HG03558 (cell line): ENCODE measurements at regions not wholly inside any gene's neighbourhood (a gene's known extent, or its start where the extent isn't known, plus 50 kb on each side); places are given as distances from the start of the nearest gene placed in this dataset.

Experiments used
- ATAC-seq: cut with Tn5 transposase; IDR thresholded peaks from one replicate; pipeline ENCODE4 v1.9.1; 2021; ENCODE audit warnings: moderate number of reproducible peaks; ENCODE audit not compliant: unreplicated experiment; ENCODE audit errors: extremely low read depth

DNA sequence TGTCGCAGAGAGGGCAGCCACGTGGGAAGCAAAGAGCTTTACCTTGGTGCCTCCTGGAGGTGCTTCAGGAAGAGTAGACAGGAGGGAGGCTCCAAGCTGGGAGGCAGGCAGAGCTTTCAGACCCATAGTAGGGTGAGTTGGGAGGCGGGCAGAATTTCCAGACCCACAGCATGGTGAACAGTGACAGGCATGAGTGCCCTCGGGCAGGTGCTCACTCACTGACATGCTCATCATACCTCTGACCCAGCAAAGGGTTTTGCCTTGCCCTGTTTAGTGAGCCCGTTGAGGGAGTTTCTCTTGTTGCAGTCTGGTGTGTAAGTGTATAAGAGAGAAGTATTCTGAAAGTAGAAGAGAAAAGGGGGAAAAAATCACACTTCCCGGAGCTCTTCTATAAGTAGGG, 86.4 kb upstream of the NTM start:
- ATAC-seq, result no peak

- ATAC-seq, result no peak
Measured at GRCh38 chr11:131288521-131289091, 81.8 kb upstream of the NTM start.

GRCh38 chr11:131290185-131290584, 80.2 kb upstream of the NTM start:
- ATAC-seq, result no peak

- ATAC-seq, result no peak
Measured at GRCh38 chr11:131295986-131296385, 74.4 kb upstream of the NTM start.

DNA sequence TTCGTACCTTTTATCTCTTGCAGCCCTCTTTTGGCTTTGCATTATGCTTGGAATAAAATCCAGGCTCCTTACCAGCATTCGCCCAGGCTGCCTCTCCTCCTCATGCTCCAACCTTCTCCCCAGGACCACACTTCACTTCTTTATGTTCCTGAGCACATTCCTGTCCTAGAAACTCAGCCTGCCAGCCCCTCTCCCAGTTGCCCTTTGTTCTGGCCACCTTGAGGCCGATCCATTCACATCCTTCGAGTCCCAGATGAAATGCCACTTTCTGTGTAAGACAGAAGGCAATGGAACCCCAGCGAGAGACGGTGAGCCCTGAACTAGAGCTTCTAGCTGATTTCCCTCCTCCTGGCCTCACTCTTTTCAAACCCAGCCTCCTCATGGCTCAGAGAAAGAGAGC, 73.0 kb upstream of the NTM start:
- ATAC-seq, result no peak

- ATAC-seq, result no peak
Measured at GRCh38 chr11:131299598-131300438, 70.6 kb upstream of the NTM start.

- no peak for ATAC-seq
Measured at GRCh38 chr11:131300439-131300717, 70.0 kb upstream of the NTM start.

GRCh38 chr11:131301306-131301705, 69.1 kb upstream of the NTM start:
- ATAC-seq, result no peak

GRCh38 chr11:131302836-131303235, 67.6 kb upstream of the NTM start:
- ATAC-seq, result no peak

GRCh38 chr11:131303611-131304119, 66.8 kb upstream of the NTM start:
- ATAC-seq, result no peak

GRCh38 chr11:131305005-131305404, 65.4 kb upstream of the NTM start:
- ATAC-seq, result no peak

DNA sequence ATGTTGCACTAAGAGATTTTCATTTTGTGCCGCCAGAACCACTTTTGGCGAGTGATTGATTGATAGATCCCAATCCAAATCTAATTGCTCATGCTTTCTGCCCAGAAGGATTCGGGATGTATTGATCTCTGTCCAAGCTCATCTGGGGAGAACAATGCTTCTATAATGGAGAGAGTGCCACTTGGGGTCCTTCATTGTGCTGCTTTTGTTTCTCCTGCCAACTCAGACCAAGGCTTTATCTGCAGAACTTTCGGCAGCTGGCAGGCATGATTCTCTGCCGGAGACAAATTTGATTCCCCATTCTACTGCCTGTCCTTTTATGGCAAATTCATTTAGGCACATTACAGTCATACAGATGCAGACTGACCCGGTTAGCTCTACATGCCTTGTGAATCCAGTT, 62.9 kb upstream of the NTM start:
- ATAC-seq, result no peak

- no peak for ATAC-seq
Measured at GRCh38 chr11:131309776-131310175, 60.6 kb upstream of the NTM start.

DNA sequence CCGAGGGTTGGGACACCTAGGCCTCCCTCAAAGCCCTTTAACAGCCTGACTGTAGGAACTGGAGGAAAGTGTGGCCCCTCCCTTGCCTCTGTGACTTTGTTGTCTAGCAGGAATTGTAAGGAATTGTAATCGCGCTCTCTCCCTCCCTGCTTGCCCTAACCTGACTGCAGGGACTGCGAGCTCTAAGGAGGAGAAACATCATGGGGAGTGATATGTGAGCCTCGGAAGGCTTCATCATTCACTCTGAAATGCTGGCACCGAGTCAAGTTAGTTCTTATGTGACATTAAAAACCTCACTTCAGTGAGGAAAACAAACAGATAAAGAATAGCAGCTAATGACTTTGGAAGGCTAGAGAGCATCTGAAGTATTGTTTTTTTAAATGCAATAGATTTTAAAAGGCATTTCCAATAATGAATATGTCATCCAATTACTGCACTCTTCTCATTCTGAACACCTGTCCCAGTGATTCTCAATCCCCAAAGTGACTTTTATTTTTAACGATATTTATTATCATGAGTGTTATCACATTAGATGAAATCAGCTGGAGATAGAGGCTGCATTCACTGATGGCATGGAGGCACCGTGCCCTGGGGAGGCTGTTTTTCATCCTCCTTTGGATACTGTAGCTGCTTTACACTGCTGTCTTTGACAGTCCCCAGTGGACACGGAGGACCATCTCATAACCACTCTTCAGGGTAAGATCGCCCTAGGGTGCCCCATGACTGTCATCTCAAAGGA, 58.5 kb upstream of the NTM start:
- ATAC-seq, result no peak
